ENCODE measurements at regions not wholly inside any gene's neighbourhood (a gene's known extent, or its start where the extent isn't known, plus 50 kb on each side); places are given as distances from the start of the nearest gene placed in this dataset.

DNA sequence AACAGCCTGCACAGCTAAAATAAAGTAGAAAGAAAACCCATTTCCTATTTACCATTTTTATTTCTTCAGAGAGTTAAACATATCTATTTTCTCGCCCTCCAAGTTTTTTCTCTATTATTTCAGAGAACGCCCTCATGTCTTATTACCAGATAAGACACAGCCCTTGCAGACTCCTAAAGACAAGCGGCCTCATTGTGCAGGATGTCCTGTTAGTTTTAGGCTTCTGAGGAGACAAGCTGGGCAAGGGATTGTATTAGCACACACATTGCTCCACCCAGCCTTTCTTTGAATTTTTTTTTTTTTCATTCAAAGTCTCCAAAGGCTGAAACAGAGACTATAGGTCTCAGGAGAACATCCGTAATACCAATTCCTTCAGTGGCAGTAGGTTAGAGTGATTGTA, 101.8 kb upstream of the UBL3 start:
- Mint-ChIP-seq H3K27me3 (no peaks in the 10 kb centered on the region), H3K4me3 (no peak overlapping the region), H3K27ac (peak overlapping the region in 1 of 3 donors; percentile 70), H3K4me1 (peaks cover 16 to 73% (median 35%) of the 10 kb centered on the region in 4 donors), H3K36me3 (peaks cover 7% of the 10 kb centered on the region), H3K9me3 (no peaks in the 10 kb centered on the region)
- no peaks in the 10 kb centered on the region for H3K9me3 ChIP-seq (ENCODE audit: control insufficient read depth in 2 of 2, low read length in 2 of 2)
- no peaks in the 10 kb centered on the region for H3K36me3 ChIP-seq (ENCODE audit: control insufficient read depth, insufficient read depth, low read length)
- no peaks in the 10 kb centered on the region for H3K27me3 ChIP-seq (ENCODE audit: control insufficient read depth, insufficient read depth, low read length)
- DNase-seq, result no peak
- ATAC-seq (ENCODE audit: low read depth in 2 of 2), result no peak
- H3K4me1 ChIP-seq (ENCODE audit: control insufficient read depth, insufficient read depth, low read length, poor library complexity, severe bottlenecking), result peaks cover 27% of the 10 kb centered on the region
- no peak overlapping the region for H3K4me3 ChIP-seq (ENCODE audit: low read depth, low read length)
- no peak overlapping the region for H3K27ac ChIP-seq (ENCODE audit: insufficient read depth, low read length, poor library complexity, severe bottlenecking)

DNA sequence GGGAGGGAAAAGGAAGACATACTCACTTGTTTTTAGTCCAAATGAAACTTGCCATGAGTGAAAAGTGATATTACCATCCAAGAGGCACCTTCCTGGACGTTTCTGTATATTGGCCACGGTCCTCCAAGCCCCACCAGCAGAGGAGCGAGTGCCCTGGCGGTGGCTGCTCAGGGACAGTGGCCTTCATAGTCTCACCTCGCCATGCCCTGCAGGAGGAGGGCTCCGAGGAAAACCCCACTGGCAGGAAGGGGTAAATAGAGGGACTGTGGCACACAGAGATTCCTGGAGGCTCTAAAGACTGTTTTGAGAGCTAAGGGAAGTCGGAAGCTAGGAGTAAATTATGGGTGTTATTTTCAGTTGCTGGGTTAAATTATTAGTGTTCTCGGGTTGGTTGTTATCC, 98.4 kb upstream of the UBL3 start:
- H3K4me3 Mint-ChIP-seq, result peak overlapping the region in 1 of 4 donors; percentile 64
- DNase-seq, result no peak
- peak overlapping the region in 2 of 3 donors; percentile 51 to 62 for H3K27ac Mint-ChIP-seq
- Histone ChIP-seq H3K36me3 (ENCODE audit: control insufficient read depth, insufficient read depth, low read length) (no peaks in the 10 kb centered on the region), H3K4me3 (ENCODE audit: low read depth, low read length) (no peak overlapping the region), H3K9me3 (ENCODE audit: control insufficient read depth in 2 of 2, low read length in 2 of 2) (no peaks in the 10 kb centered on the region), H3K27ac (ENCODE audit: insufficient read depth, low read length, poor library complexity, severe bottlenecking) (no peak overlapping the region), H3K4me1 (ENCODE audit: control insufficient read depth, insufficient read depth, low read length, poor library complexity, severe bottlenecking) (peaks cover 14% of the 10 kb centered on the region), H3K27me3 (ENCODE audit: control insufficient read depth, insufficient read depth, low read length) (no peaks in the 10 kb centered on the region)
- peaks cover 28% of the 10 kb centered on the region for H3K36me3 Mint-ChIP-seq
- ATAC-seq (ENCODE audit: low read depth in 2 of 2), result no peak
- H3K9me3 Mint-ChIP-seq, result no peaks in the 10 kb centered on the region
- H3K27me3 Mint-ChIP-seq, result no peaks in the 10 kb centered on the region
- H3K4me1 Mint-ChIP-seq, result peaks cover 12 to 69% (median 29%) of the 10 kb centered on the region in 4 donors

DNA sequence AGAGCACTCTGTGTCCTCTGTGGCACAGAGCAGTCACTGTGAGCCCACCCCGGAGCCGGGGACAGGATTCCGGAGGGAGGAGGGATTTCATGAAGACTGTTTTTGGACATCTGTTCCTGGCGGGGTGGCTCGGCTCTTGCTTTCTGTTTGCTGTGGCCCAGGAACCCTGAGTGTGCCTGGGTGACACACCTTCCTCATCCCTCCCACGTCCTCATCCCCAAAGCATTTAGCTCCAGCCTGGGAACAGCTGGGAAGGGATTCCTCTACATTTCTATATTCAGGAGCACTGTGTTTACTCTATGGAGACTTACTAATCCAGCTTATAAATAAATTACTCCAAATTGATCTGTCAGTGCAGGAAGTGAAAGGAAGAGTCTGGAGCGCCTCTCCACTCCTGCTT, 97.8 kb upstream of the UBL3 start:
- no peak overlapping the region for H3K4me3 ChIP-seq (ENCODE audit: low read depth, low read length)
- Mint-ChIP-seq H3K27me3 (no peaks in the 10 kb centered on the region), H3K4me1 (peaks cover 14 to 69% (median 29%) of the 10 kb centered on the region in 4 donors), H3K4me3 (no peak overlapping the region), H3K9me3 (no peaks in the 10 kb centered on the region), H3K36me3 (peaks cover 33% of the 10 kb centered on the region), H3K27ac (peak overlapping the region in 2 of 3 donors; percentile 51 to 62)
- no peak overlapping the region for H3K27ac ChIP-seq (ENCODE audit: insufficient read depth, low read length, poor library complexity, severe bottlenecking)
- DNase-seq (no peak), ATAC-seq (ENCODE audit: low read depth in 2 of 2) (no peak)
- no peaks in the 10 kb centered on the region for H3K27me3 ChIP-seq (ENCODE audit: control insufficient read depth, insufficient read depth, low read length)
- H3K9me3 ChIP-seq (ENCODE audit: control insufficient read depth in 2 of 2, low read length in 2 of 2), result no peaks in the 10 kb centered on the region
- no peaks in the 10 kb centered on the region for H3K36me3 ChIP-seq (ENCODE audit: control insufficient read depth, insufficient read depth, low read length)
- peaks cover 10% of the 10 kb centered on the region for H3K4me1 ChIP-seq (ENCODE audit: control insufficient read depth, insufficient read depth, low read length, poor library complexity, severe bottlenecking)

DNA sequence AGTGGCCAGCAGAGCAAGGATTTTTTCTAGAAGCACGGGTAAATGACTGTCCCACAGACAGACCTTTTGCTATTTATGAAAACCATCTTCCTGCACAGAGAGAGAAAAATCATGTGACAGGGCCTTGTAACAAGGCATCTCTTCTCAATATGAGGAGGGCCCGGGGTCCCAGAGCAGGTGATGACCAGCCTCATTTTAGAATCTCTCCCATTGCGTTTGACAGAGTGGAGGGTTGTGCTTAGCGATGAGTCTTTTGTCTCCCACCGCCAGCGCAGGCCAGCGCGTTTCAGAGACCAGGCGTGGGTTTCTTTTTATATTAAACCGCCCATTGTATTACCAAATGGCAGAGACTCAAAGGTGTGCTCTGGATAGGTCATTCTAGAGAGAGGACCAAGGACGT, 97.4 kb upstream of the UBL3 start:
- H3K36me3 Mint-ChIP-seq, result peaks cover 35% of the 10 kb centered on the region

DNA sequence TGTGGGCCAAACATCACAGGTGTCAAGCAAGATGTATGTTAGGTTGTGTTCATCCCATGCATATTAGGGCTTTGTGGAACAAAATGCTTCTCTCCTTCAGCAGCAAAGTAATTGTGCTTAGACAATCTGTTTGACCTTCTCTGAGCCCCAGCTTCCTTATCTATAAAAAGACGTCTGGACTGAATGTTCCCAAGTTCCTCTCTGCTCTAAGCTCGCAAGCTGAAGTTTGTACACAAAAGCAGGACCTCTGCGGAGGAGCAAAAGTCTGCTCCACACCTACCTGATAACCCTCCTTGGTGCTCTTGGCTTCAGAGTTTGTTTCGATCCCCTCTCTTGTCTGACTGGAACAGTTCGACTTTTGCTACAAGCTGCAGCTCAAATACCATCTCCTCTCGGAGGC, 95.7 kb upstream of the UBL3 start:
- Mint-ChIP-seq H3K4me3 (no peak overlapping the region), H3K4me1 (peaks cover 18 to 70% (median 35%) of the 10 kb centered on the region in 4 donors), H3K27me3 (no peaks in the 10 kb centered on the region), H3K9me3 (no peaks in the 10 kb centered on the region), H3K27ac (peak overlapping the region; percentile 39 to 79 (median 77)), H3K36me3 (peaks cover 46% of the 10 kb centered on the region)
- ATAC-seq (ENCODE audit: low read depth in 2 of 2), result no peak
- H3K4me3 ChIP-seq (ENCODE audit: low read depth, low read length), result no peak overlapping the region
- no peak for DNase-seq
- no peaks in the 10 kb centered on the region for H3K27me3 ChIP-seq (ENCODE audit: control insufficient read depth, insufficient read depth, low read length)
- no peaks in the 10 kb centered on the region for H3K9me3 ChIP-seq (ENCODE audit: control insufficient read depth in 2 of 2, low read length in 2 of 2)
- no peak overlapping the region for H3K27ac ChIP-seq (ENCODE audit: insufficient read depth, low read length, poor library complexity, severe bottlenecking)
- H3K36me3 ChIP-seq (ENCODE audit: control insufficient read depth, insufficient read depth, low read length), result no peaks in the 10 kb centered on the region
- peaks cover 15% of the 10 kb centered on the region for H3K4me1 ChIP-seq (ENCODE audit: control insufficient read depth, insufficient read depth, low read length, poor library complexity, severe bottlenecking)

More for the DNA sequence above, 97.4 kb upstream of the UBL3 start:
- Mint-ChIP-seq H3K4me3 (no peak overlapping the region), H3K27ac (peak overlapping the region; percentile 51 to 62 (median 60)), H3K27me3 (no peaks in the 10 kb centered on the region), H3K9me3 (no peaks in the 10 kb centered on the region), H3K4me1 (peaks cover 17 to 69% (median 31%) of the 10 kb centered on the region in 4 donors)
- Histone ChIP-seq H3K27me3 (ENCODE audit: control insufficient read depth, insufficient read depth, low read length) (no peaks in the 10 kb centered on the region), H3K9me3 (ENCODE audit: control insufficient read depth in 2 of 2, low read length in 2 of 2) (no peaks in the 10 kb centered on the region), H3K4me1 (ENCODE audit: control insufficient read depth, insufficient read depth, low read length, poor library complexity, severe bottlenecking) (peaks cover 8% of the 10 kb centered on the region), H3K36me3 (ENCODE audit: control insufficient read depth, insufficient read depth, low read length) (no peaks in the 10 kb centered on the region), H3K4me3 (ENCODE audit: low read depth, low read length) (no peak overlapping the region), H3K27ac (ENCODE audit: insufficient read depth, low read length, poor library complexity, severe bottlenecking) (no peak overlapping the region)
- ATAC-seq (ENCODE audit: low read depth in 2 of 2) (no peak), DNase-seq (no peak)

DNA sequence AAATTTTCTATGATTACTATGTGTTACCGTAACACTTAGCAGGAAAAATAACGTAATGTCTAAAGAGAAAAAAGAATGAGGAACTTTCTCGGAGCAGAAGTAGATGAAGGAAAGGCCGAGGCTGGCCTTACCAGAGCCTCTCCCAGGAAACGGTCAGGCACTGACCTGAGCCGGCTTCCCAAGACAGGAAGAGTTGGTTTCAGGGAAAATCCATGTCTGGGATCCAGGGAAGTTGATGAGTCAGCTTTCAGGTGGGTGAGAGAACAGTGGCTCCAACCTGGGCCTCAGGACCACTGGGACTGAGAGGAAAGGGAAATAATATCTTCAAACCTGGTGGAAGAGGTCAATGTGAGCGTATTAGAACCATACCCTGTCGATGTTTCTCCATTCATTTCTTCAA, 93.3 kb upstream of the UBL3 start:
- peak overlapping the region in 2 of 3 donors; percentile 32 to 84 for H3K27ac Mint-ChIP-seq
- no peaks in the 10 kb centered on the region for H3K27me3 Mint-ChIP-seq
- H3K4me1 Mint-ChIP-seq, result peaks cover 24 to 82% (median 52%) of the 10 kb centered on the region in 4 donors

DNA sequence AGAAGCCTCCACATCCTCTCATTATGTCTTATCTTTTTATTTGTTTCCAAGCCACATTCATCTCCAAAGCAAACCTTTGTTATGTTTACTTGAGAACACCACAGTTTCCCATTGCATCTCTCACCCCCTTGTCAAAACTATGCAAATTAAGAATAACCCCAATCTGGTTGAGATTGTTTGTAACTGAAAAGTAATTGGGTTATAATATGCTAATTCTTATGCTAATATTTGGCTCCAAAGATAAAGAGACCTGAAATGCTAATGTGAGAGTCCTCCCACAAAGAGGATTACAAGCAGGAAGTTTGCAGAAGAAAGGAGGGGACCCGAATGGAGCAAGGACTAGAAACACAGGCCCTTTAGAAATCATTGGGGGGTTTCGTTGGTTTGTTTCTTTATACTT, 92.9 kb upstream of the UBL3 start:
- H3K27ac Mint-ChIP-seq, result peak overlapping the region; percentile 32 to 84 (median 43)
- peaks cover 24 to 84% (median 56%) of the 10 kb centered on the region in 4 donors for H3K4me1 Mint-ChIP-seq
- no peaks in the 10 kb centered on the region for H3K9me3 ChIP-seq (ENCODE audit: control insufficient read depth in 2 of 2, low read length in 2 of 2)
- H3K4me3 Mint-ChIP-seq, result peak overlapping the region in 2 of 4 donors; percentile 7 to 20
- H3K4me3 ChIP-seq (ENCODE audit: low read depth, low read length), result no peak overlapping the region
- no peak for ATAC-seq (ENCODE audit: low read depth in 2 of 2)
- H3K9me3 Mint-ChIP-seq, result no peaks in the 10 kb centered on the region
- DNase-seq, result no peak
- H3K27ac ChIP-seq (ENCODE audit: insufficient read depth, low read length, poor library complexity, severe bottlenecking), result no peak overlapping the region
- peaks cover 55% of the 10 kb centered on the region for H3K36me3 Mint-ChIP-seq
- no peaks in the 10 kb centered on the region for H3K27me3 ChIP-seq (ENCODE audit: control insufficient read depth, insufficient read depth, low read length)
- no peaks in the 10 kb centered on the region for H3K27me3 Mint-ChIP-seq
- peaks cover 40% of the 10 kb centered on the region for H3K4me1 ChIP-seq (ENCODE audit: control insufficient read depth, insufficient read depth, low read length, poor library complexity, severe bottlenecking)
- H3K36me3 ChIP-seq (ENCODE audit: control insufficient read depth, insufficient read depth, low read length), result no peaks in the 10 kb centered on the region

More for the DNA sequence above, 93.3 kb upstream of the UBL3 start:
- Histone ChIP-seq H3K9me3 (ENCODE audit: control insufficient read depth in 2 of 2, low read length in 2 of 2) (no peaks in the 10 kb centered on the region), H3K4me3 (ENCODE audit: low read depth, low read length) (no peak overlapping the region), H3K27me3 (ENCODE audit: control insufficient read depth, insufficient read depth, low read length) (no peaks in the 10 kb centered on the region), H3K27ac (ENCODE audit: insufficient read depth, low read length, poor library complexity, severe bottlenecking) (no peak overlapping the region), H3K36me3 (ENCODE audit: control insufficient read depth, insufficient read depth, low read length) (no peaks in the 10 kb centered on the region), H3K4me1 (ENCODE audit: control insufficient read depth, insufficient read depth, low read length, poor library complexity, severe bottlenecking) (peaks cover 36% of the 10 kb centered on the region)
- H3K9me3 Mint-ChIP-seq, result no peaks in the 10 kb centered on the region
- no peak for DNase-seq
- peaks cover 55% of the 10 kb centered on the region for H3K36me3 Mint-ChIP-seq
- no peak overlapping the region for H3K4me3 Mint-ChIP-seq
- no peak for ATAC-seq (ENCODE audit: low read depth in 2 of 2)

DNA sequence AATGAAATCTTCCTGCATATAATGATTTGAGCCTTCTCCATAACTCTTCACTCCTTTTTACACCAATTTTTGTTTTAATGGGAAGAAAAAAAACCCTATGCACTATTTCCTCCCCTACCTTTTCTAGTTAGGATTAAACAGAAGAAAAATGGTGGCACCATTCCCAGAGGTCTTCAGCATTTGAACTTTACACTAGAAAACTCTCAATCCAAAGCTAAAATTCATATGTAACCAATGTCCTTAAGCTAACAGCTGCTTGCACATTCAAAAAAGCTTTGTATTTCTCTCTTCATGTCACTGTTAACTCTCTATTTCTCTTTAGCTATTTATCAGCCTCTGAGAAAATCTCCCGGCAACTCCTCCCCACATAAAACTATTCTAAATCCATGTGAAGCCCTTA, 90.3 kb upstream of the UBL3 start:
- no peaks in the 10 kb centered on the region for H3K9me3 Mint-ChIP-seq
- H3K4me3 Mint-ChIP-seq, result peak overlapping the region in 2 of 4 donors; percentile 23 to 56
- peaks cover 46% of the 10 kb centered on the region for H3K36me3 Mint-ChIP-seq
- H3K27ac Mint-ChIP-seq, result peak overlapping the region; percentile 87 to 94 (median 91)
- peaks cover 24 to 90% (median 66%) of the 10 kb centered on the region in 4 donors for H3K4me1 Mint-ChIP-seq
- DNase-seq, result no peak
- Histone ChIP-seq H3K36me3 (ENCODE audit: control insufficient read depth, insufficient read depth, low read length) (no peaks in the 10 kb centered on the region), H3K27me3 (ENCODE audit: control insufficient read depth, insufficient read depth, low read length) (no peaks in the 10 kb centered on the region), H3K9me3 (ENCODE audit: control insufficient read depth in 2 of 2, low read length in 2 of 2) (no peaks in the 10 kb centered on the region), H3K27ac (ENCODE audit: insufficient read depth, low read length, poor library complexity, severe bottlenecking) (peak overlapping the region; percentile 25), H3K4me1 (ENCODE audit: control insufficient read depth, insufficient read depth, low read length, poor library complexity, severe bottlenecking) (peaks cover 65% of the 10 kb centered on the region), H3K4me3 (ENCODE audit: low read depth, low read length) (no peak overlapping the region)
- ATAC-seq (ENCODE audit: low read depth in 2 of 2), result no peak
- H3K27me3 Mint-ChIP-seq, result no peaks in the 10 kb centered on the region

Measured in CD4-positive, CD25-positive, alpha-beta regulatory T cell (primary cell).